ENCODE measurements at regions not wholly inside any gene's neighbourhood (a gene's known extent, or its start where the extent isn't known, plus 50 kb on each side); places are given as distances from the start of the nearest gene placed in this dataset.

- TF ChIP-seq CTCF (conservative IDR thresholded peaks at IDR 0.05) (no peak), EZH2 (IDR thresholded peaks at IDR 0.05; ENCODE audit: low read depth) (no peak)
Observed at GRCh38 chr11:96785073-96785472, 395.3 kb downstream of the JRKL start.

Data from PC-9 (cell line).